Sciatic nerve (tissue), 2 donors: ENCODE measurements at regions not wholly inside any gene's neighbourhood (a gene's known extent, or its start where the extent isn't known, plus 50 kb on each side); places are given as distances from the start of the nearest gene placed in this dataset.
"Not testable (repeated sequence)": the region's sequence is repeated elsewhere in the genome, so short reads cannot be mapped to it uniquely, and the experiment has no call there.

Source experiments
- ATAC-seq: fragments of 200-7000 bp; cut with Tn5 transposase; one replicate; pipeline ENCODE4 v1.9.1; 2020; ENCODE audit warnings: mild to moderate bottlenecking, moderate library complexity
- DNase-seq: peaks from one replicate; pipeline ENCODE4 v3.0.0-alpha.2; 2020; ENCODE audit warnings: low spot score
- intact Hi-C: fragments of 100-400 bp; cut with DNase I; formaldehyde crosslinking; loops from one replicate; pipeline ENCODE4 v1.14.2; 2022
- donor health status: DM: no; HTN: no; CAD: no.
- donor health status: DM: no; HTN: no; CAD: no.

GRCh38 chrX:4150259-4150658 lies 436.8 kb upstream of the PRKX start:
- intact Hi-C loops, result no loop called here
- ATAC-seq, result no peak
- DNase-seq, result no peak

GRCh38 chrX:4129626-4130025 lies 416.2 kb upstream of the PRKX start:
- ATAC-seq (no peak), DNase-seq (no peak)
- intact Hi-C loops, result no loop called here

- DNase-seq (no peak), ATAC-seq (no peak)
- intact Hi-C loops, result no loop called here
Observed at GRCh38 chrX:4118666-4119530, 405.4 kb upstream of the PRKX start.

GRCh38 chrX:4110964-4111363 lies 397.5 kb upstream of the PRKX start:
- ATAC-seq (no peak), DNase-seq (no peak)
- intact Hi-C loops, result no loop called here

GRCh38 chrX:4094926-4095325 lies 381.5 kb upstream of the PRKX start:
- intact Hi-C loops, result loop anchor here (5.0 kb wide), 1 partner anchor 1922 kb away; no protein-coding TSS in a partner anchor
- DNase-seq, result no peak
- ATAC-seq, result no peak

- ATAC-seq (no peak), DNase-seq (no peak)
Observed at GRCh38 chrX:4091046-4091760, 377.8 kb upstream of the PRKX start.

GRCh38 chrX:4059893-4060292 lies 346.4 kb upstream of the PRKX start:
- intact Hi-C loops, result no loop called here
- ATAC-seq (no peak), DNase-seq (no peak)

More at GRCh38 chrX:4091046-4091760, 377.8 kb upstream of the PRKX start:
- intact Hi-C loops, result loop anchor here (5.0 kb wide), 1 partner anchor 1926 kb away; no protein-coding TSS in a partner anchor

- DNase-seq (no peak), ATAC-seq (no peak)
- intact Hi-C loops, result no loop called here
Observed at GRCh38 chrX:4043951-4044350, 330.5 kb upstream of the PRKX start.

GRCh38 chrX:4035874-4036273 lies 322.4 kb upstream of the PRKX start:
- no peak for DNase-seq
- intact Hi-C loops, result no loop called here
- ATAC-seq, result no peak

GRCh38 chrX:4028151-4028550 lies 314.7 kb upstream of the PRKX start:
- no peak for DNase-seq
- intact Hi-C loops, result loop anchor here (5.0 kb wide), 1 partner anchor 441 kb away; no protein-coding TSS in a partner anchor

GRCh38 chrX:4005281-4005680 lies 291.8 kb upstream of the PRKX start:
- intact Hi-C loops, result no loop called here
- ATAC-seq, result no peak
- DNase-seq, result no peak

More at GRCh38 chrX:4028151-4028550, 314.7 kb upstream of the PRKX start:
- no peak for ATAC-seq

- DNase-seq, result no peak
- intact Hi-C loops, result no loop called here
- ATAC-seq, result no peak
Observed at GRCh38 chrX:4004822-4005221, 291.4 kb upstream of the PRKX start.

- DNase-seq (no peak), ATAC-seq (no peak)
- intact Hi-C loops, result no loop called here
Observed at GRCh38 chrX:3994315-3994714, 280.9 kb upstream of the PRKX start.

GRCh38 chrX:3990569-3990968 lies 277.1 kb upstream of the PRKX start:
- intact Hi-C loops, result no loop called here
- ATAC-seq, result no peak
- DNase-seq, result no peak

- DNase-seq, intact Hi-C loops, ATAC-seq: not testable (repeated sequence)
Observed at GRCh38 chrX:3972104-3972858, 258.8 kb upstream of the PRKX start.

- intact Hi-C loops, result no loop called here
- ATAC-seq (no peak), DNase-seq (no peak)
Observed at GRCh38 chrX:3968749-3969148, 255.3 kb upstream of the PRKX start.

- no peak for DNase-seq
- intact Hi-C loops, result no loop called here
Observed at GRCh38 chrX:3963980-3964379, 250.5 kb upstream of the PRKX start.

GRCh38 chrX:3962511-3963311 lies 249.3 kb upstream of the PRKX start:
- no peak for DNase-seq
- intact Hi-C loops, result no loop called here
- ATAC-seq, result no peak

More at GRCh38 chrX:3963980-3964379, 250.5 kb upstream of the PRKX start:
- no peak for ATAC-seq

- intact Hi-C loops, result no loop called here
- ATAC-seq (no peak), DNase-seq (no peak)
Observed at GRCh38 chrX:3960952-3961351, 247.5 kb upstream of the PRKX start.
